NCI-H69 (cell line): ENCODE measurements at regions not wholly inside any gene's neighbourhood (a gene's known extent, or its start where the extent isn't known, plus 50 kb on each side); places are given as distances from the start of the nearest gene placed in this dataset.

Source experiments
- DNase-seq: peaks from one replicate; lab custom pipeline; 2025; lab: John Stamatoyannopoulos, UW

GRCh38 chr9:89839449-89839848, 234.6 kb downstream of the GADD45G start:
- peak; percentile 47 for DNase-seq

DNA sequence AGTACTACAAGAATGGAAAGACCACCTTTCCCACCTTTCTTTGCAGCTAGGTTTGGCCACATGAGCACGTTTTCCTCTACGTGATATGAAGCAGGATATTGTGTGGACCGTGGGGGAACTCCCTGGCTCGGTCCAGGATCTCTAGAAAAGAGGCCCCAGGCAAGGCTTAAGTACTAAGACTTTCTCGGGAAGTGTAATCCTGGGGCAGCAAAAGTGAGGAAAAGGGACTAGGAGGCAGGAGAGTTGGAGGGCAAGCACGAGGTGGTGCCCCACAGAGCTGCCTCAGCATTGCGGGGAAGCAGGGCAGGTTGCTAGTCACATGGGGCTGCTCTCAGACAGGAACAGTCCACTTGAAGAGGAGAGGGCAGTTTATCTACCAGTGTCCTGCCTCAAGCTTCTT, 235.1 kb downstream of the GADD45G start:
- DNase-seq = no peak

GRCh38 chr9:89841456-89841855, 236.6 kb downstream of the GADD45G start:
- peak; percentile 86 for DNase-seq

GRCh38 chr9:89842267-89842768, 237.5 kb downstream of the GADD45G start:
- DNase-seq = no peak

DNA sequence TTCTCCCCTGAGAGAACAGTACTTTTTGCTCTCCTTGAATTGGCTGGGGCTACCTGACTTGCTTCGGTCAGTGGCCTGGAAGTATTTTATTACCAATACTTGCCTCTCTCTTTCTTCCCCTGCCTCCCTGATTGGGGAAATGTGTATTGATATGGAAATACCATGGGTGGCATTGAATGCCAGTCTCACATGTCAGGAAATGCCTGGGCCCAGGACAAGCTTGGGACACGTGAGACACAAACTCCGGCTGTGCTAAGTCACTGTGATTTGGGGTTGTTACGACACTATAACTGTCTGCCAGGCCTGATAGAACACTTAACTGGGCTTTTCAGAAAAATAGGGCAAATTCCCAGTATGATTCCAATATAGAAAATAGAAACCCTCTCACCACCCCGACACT, 238.3 kb downstream of the GADD45G start:
- no peak for DNase-seq

DNA sequence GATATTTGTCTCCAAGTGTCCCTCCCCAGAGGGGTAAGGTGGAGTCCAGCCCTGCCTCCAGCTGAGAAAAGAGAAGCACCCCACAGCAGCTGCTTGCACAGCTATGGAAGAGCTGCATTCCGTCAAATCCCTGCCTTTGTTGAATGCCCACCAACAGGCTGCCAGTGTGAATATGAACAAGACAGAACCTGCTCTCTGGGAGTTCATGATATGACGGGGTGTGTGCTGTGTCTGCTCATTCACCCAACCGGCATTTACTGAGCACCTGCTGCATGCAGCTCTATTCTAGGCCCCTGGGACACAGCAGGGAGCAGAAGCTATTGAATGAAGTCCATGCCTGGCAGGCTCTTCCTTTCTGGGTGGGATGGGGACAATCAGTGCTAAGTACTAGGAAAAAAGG, 238.8 kb downstream of the GADD45G start:
- peak; percentile 50 for DNase-seq

DNA sequence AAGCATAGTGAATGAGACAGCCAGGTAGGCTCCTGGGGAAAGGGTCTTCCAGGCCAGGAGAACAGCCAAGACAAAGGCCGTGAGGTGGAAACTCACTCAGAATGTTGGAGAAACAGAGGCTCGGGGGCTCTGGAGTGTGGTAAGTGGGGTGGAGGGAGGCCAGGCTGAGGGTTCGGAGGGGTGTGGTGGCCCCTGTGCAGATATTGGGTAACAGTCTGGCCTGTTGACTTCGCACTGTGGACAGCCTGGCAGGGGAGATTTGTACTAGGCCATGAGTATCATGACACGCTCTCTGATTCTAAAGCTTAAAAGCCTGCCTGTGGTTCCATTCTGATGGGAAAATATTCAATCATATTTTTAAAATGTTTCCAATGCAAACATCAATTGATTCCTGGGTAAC, 239.3 kb downstream of the GADD45G start:
- no peak for DNase-seq

DNA sequence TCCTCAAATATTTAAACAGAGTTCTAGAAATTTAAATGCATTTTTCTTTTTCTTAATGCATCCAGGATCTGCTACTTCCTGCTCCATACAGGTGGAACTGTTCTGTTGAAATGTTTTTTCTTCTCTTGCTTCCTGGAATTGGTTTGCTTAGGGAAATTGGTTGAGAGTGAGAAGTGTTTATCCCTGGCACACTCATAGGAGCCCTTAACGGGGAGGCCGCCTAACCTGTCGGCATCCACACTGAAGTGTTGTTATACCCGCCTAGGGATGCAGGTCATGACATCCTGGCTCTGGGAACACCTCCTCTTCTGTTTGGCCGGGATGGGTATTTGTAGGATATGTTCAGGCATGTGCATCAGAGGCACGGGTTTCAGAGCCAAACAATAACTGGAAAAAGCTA, 239.7 kb downstream of the GADD45G start:
- no peak for DNase-seq

- DNase-seq = no peak
Measured at GRCh38 chr9:89845321-89845720, 240.5 kb downstream of the GADD45G start.

DNA sequence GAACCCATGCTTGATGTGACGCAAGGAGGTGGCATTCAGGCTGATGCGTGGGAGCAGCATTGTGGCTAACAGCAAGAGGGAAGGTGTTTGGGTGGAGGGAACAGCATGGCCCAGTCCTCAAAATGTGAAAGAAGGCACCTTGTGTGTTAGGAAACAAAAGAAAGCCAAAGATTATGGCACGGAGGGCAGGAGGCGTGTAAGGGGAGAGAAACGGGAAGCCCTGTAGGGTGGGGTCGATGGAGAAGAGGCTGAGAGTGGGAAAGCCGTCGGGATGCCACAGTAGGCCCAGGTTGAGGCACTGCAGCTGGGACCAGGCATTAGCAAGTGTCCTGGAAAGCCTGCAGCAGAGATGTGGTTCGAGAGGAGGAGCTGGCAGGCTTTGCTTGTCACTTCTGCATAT, 241.1 kb downstream of the GADD45G start:
- DNase-seq = no peak

GRCh38 chr9:89848060-89849040, 243.5 kb downstream of the GADD45G start:
- no peak for DNase-seq

DNA sequence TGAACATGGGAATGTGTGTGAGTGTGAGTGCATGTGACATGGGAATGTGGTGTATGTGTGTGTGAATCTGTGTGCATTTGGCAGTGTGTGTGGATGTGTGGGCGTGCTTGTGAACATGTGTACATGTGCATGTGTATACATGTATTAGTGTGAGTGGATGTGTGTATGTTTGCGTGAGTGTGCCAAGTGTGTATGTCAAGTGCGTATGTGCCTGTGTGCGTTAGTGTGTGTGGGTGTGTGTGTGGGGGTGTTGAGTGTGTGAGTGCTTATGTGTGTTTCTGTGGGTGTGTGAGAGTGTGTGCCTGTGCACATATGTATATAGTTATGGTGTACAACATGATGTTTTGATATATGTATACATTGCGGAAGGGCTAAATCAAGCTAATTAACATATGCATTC, 244.3 kb downstream of the GADD45G start:
- DNase-seq = no peak

DNA sequence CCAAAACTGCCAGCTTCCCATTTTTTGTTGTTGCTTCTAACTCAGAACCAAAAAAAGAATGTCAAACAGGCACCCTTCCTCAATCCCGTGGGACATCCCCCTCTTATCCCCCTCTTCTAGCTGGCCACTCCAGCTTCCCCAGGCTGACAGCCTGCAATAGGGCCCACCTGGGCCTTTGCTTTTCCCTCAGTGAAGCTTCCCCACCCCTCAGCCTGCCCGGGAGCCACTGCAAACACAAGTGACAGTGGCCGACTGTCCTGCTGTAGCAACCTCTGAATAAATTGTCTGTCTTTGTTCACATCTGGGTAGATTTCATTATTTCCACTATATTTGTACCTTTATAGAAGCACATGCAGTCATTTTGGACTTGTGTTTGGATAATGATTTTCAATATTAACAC, 245.3 kb downstream of the GADD45G start:
- peak; percentile 44 for DNase-seq

- DNase-seq = peak; percentile 49
Measured at GRCh38 chr9:89850631-89851325, 246.0 kb downstream of the GADD45G start.

DNA sequence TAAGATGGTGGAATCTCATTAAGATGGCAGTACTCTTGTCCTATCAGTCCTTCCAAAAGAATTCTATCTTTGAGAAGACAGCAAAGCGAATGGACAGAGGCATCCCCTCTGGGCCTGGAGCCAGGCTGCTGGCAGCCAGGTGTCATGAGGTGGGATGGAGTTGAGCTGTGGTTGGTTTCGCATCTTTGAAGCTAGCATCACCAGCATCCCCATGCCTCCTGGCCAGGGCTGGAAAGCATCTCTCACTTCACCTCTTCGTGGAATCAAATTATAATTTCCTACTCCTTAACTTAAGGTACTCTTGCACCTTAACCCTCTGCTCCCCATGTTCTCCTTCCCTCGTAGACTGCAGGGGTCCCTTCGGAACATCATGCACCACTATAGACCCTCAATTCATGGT, 248.3 kb downstream of the GADD45G start:
- no peak for DNase-seq

DNA sequence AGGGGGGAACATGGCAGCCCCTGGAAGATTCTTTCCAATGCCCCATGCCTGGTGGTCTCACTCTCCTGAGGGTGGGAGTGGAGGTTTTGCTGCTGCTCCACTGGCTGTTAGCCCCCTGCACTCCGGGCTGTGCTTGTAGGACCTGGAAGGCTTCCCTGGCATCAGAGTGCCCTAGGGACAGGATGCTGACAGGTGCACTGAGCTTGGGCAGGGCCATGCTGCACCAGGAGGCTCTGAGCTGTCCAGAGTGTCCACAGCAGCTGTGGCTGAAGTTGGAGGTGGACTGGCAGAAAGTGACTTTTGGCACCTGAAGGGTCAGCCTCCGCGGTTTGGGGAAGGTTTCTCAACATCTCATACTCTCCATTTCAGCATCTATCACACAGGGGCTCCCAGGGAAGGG, 249.1 kb downstream of the GADD45G start:
- no peak for DNase-seq

DNA sequence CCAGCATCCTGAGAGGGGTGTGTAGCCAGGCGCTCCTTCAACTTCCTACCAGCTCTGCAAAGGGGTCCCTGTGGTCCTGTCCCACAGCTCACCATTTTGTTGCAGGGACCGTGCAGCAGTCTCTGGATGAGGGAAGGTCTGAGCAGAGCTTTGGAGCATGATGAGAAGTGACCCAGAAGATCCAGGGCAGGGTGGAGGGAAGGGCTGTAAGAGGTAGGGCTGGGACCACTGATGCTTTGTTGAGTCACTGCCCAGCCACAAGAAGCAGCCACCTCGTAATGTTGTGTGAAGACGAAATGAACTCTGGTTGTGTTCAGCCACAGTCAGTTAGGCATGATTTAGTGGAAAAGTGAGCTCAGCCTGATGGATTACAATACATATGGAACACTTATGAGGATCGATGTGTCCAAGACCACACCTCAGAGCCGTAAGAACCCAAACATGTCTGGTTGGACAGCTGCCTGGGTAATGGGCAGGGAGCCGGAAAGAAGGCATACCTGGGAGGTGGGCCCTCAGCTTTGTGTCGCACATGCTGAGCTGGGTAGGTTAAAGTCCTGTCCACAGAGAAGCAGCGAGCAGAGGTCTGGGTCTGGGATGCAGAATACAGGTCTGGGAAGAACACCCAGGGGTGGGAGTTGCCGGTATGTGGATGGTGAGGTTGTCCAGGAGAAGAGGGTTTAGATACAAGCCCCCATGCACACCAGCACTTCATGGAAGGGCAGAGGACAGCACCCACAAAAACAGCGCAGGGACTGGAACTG, 250.1 kb downstream of the GADD45G start:
- no peak for DNase-seq

GRCh38 chr9:89856296-89856695, 251.5 kb downstream of the GADD45G start:
- peak; percentile 35 for DNase-seq

DNA sequence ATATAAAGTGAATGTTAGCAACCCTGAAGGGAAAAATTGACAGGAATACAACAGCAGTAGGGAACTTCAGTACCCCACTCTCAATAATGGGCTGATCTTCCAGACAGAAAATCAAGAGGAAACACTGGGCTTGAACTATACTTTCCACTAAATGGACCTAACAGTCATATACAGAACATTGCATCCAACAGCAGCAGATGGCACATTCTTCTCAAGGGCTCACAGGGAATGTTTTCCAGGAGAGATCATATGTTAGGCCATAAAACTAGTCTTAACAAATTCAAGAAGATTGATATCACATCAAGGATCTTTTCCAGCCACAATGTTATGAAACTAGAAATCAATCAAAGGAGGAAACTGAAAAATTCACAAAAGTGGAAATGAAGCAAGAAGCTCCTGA, 252.1 kb downstream of the GADD45G start:
- peak; percentile 64 for DNase-seq

DNA sequence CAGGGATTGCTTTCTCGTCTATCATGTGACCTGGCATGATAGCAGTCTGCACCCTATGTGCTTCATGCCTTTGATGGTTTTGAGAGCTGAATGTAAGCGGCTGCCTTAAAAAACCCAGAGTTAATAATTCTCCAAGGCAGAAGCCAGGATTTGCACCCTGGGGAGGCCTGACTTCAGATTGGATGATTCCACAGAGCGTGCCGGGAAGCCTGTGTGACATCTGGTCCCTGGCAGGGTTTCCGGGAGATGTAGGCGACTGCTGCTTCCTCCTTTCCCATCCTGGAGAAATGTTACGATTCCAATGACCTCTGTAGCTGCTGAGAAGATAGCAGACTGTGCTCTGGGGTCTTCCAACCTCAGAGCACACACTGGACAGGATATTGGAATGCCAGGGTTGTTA, 255.0 kb downstream of the GADD45G start:
- peak; percentile 72 for DNase-seq

GRCh38 chr9:89861371-89861770, 256.6 kb downstream of the GADD45G start:
- peak; percentile 24 for DNase-seq

DNA sequence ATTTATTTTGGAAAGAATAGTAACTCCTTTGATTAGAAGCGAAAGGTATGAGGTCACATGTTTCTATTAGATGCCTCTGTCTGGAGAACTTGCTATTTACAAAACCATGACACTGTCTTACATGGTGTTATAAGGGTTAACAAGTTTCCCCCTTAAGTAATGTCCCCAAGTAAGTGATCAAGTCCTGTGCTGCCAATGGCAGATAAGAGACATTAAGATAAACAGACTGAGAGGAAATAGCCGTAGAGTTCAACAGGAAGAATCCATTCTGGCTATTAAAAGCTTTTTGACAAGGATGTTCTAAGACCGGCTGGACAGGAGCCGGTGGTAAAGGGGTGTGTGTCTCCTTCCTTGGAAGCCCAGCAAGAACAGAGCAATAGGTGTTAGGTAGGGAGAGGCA, 257.5 kb downstream of the GADD45G start:
- DNase-seq = no peak
